K562 (cell line): ENCODE measurements at regions not wholly inside any gene's neighbourhood (a gene's known extent, or its start where the extent isn't known, plus 50 kb on each side); places are given as distances from the start of the nearest gene placed in this dataset.

Experiments used
- BCL6 ChIP-seq: fragments of 250-450 bp; sonication (Bioruptor Pico); IDR thresholded peaks from 2 replicates; pipeline ENCODE4 v1.4.0; 2020
- FOS ChIP-seq: IDR thresholded peaks from 3 replicates; pipeline ENCODE4 v1.6.1; 2011; ENCODE audit not compliant: insufficient read length; ENCODE audit errors: extremely low read depth
- MTA2 ChIP-seq: fragments of 450-650 bp; IDR thresholded peaks from 2 replicates; pipeline ENCODE4 v1.6.1; 2016; ENCODE audit warnings: low read depth
- RBM25 ChIP-seq: fragments of 200-400 bp; formaldehyde crosslinking; IDR thresholded peaks from 2 replicates; pipeline ENCODE4 v1.6.1; 2018; ENCODE audit warnings: low read length, low read depth, moderate library complexity; ENCODE audit not compliant: severe bottlenecking
- SNIP1 ChIP-seq: fragments of 450-650 bp; IDR thresholded peaks from 2 replicates; pipeline ENCODE4 v1.7.1; 2017; ENCODE audit warnings: low read depth, mild to moderate bottlenecking
- TCF15 ChIP-seq: fragments of 250-450 bp; sonication (Bioruptor Pico); IDR thresholded peaks from 2 replicates; pipeline ENCODE4 v1.8.0; 2022; ENCODE audit warnings: moderate library complexity, mild to moderate bottlenecking, inconsistent platforms
- ZNF449 ChIP-seq: fragments of 250-450 bp; sonication (Bioruptor Pico); IDR thresholded peaks from 2 replicates; pipeline ENCODE4 v1.8.0; 2022; ENCODE audit warnings: moderate library complexity, mild to moderate bottlenecking, inconsistent platforms
- TF ChIP-seq, protein P1 (sequence below): fragments of 250-450 bp; sonication (Bioruptor Pico); IDR thresholded peaks from 2 replicates; pipeline ENCODE4 v1.8.0; 2021; ENCODE audit warnings: moderate library complexity, mild to moderate bottlenecking, inconsistent platforms
- TF ChIP-seq, protein P2 (sequence below): IDR thresholded peaks from 2 replicates; pipeline ENCODE4 v1.6.1; 2011; ENCODE audit not compliant: insufficient read length; ENCODE audit errors: extremely low read depth
- TF ChIP-seq, protein P3 (sequence below): fragments of 450-650 bp; IDR thresholded peaks from one replicate; pipeline ENCODE4 v1.6.1; 2018; ENCODE audit warnings: mild to moderate bottlenecking, moderate library complexity; ENCODE audit not compliant: partially characterized antibody

- TF ChIP-seq, protein P1, sequence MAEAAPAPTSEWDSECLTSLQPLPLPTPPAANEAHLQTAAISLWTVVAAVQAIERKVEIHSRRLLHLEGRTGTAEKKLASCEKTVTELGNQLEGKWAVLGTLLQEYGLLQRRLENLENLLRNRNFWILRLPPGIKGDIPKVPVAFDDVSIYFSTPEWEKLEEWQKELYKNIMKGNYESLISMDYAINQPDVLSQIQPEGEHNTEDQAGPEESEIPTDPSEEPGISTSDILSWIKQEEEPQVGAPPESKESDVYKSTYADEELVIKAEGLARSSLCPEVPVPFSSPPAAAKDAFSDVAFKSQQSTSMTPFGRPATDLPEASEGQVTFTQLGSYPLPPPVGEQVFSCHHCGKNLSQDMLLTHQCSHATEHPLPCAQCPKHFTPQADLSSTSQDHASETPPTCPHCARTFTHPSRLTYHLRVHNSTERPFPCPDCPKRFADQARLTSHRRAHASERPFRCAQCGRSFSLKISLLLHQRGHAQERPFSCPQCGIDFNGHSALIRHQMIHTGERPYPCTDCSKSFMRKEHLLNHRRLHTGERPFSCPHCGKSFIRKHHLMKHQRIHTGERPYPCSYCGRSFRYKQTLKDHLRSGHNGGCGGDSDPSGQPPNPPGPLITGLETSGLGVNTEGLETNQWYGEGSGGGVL (CRISPR knock-in tag) = no peak
- no peak for TF ChIP-seq ZNF449 (CRISPR knock-in tag)
- no peak for TF ChIP-seq SNIP1
- TF ChIP-seq TCF15 = no peak
- TF ChIP-seq RBM25 = no peak
- TF ChIP-seq, protein P2, sequence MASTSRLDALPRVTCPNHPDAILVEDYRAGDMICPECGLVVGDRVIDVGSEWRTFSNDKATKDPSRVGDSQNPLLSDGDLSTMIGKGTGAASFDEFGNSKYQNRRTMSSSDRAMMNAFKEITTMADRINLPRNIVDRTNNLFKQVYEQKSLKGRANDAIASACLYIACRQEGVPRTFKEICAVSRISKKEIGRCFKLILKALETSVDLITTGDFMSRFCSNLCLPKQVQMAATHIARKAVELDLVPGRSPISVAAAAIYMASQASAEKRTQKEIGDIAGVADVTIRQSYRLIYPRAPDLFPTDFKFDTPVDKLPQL = no peak
- TF ChIP-seq, protein P3, sequence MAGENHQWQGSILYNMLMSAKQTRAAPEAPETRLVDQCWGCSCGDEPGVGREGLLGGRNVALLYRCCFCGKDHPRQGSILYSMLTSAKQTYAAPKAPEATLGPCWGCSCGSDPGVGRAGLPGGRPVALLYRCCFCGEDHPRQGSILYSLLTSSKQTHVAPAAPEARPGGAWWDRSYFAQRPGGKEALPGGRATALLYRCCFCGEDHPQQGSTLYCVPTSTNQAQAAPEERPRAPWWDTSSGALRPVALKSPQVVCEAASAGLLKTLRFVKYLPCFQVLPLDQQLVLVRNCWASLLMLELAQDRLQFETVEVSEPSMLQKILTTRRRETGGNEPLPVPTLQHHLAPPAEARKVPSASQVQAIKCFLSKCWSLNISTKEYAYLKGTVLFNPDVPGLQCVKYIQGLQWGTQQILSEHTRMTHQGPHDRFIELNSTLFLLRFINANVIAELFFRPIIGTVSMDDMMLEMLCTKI = no peak
- TF ChIP-seq FOS = no peak
- TF ChIP-seq BCL6 = no peak
- TF ChIP-seq MTA2 = no peak
- TF ChIP-seq, all 486 proteins: peak for 0
These were observed 398.4 kb upstream of the AZI2 start (continued) for GRCh38 chr3:28746990-28747389.
